ENCODE measurements at regions not wholly inside any gene's neighbourhood (a gene's known extent, or its start where the extent isn't known, plus 50 kb on each side); places are given as distances from the start of the nearest gene placed in this dataset.

DNA sequence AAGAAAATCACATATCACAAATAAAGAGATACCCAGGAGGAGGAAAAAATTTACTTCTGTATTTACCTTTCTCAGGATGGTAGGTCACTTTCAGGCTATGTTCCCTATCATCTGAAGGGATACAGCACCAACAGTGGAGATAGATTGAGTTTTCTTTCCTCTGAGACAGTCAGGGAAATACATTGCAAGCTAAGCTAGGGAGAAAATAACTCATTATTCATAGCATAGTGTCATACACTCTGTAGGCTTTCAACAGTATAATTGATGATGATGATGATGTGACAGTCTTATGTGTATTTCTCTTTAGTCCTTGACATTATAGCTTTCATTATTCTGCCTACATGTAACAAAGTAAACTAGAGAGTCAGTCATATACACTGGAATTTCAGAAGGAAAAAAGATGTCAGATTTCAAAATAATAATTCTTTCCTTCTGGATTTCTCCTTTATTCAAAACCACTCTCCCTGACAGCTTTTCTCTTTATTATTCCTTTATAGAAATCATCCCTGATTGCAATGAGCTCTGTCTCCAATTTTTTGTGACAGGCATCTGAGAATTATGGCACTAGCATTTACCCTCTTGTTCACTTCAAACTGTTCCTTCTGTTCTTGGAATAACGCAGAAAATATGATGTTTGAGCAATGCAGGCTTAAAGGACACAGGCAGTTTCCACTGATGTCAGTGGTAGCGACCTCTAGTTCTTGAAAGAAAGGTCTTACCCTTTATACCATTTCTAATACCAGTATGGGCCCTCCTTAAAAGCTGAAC is 169.1 kb upstream of the EPHA5 start:
- 59 to 61% methylated on average over 2 of the region's 2 CpGs for WGBS, 2 donors (ENCODE audit: low coverage in 1 of 2)
- Histone ChIP-seq H3K9me3 (no peaks in the 10 kb centered on the region), H3K36me3 (no peaks in the 10 kb centered on the region), H3K27ac (no peak overlapping the region), H3K27me3 (no peaks in the 10 kb centered on the region), H3K4me1 (no peaks in the 10 kb centered on the region), H3K4me3 (no peak overlapping the region)
- TF ChIP-seq EP300 (IDR thresholded peaks at IDR 0.05; ENCODE audit: low read depth) (no peak), POLR2A (IDR thresholded peaks at IDR 0.05) (no peak), CTCF (IDR thresholded peaks at IDR 0.05) (no peak), POLR2AphosphoS5 (IDR thresholded peaks at IDR 0.05) (no peak)
- intact Hi-C loops (cut with DNase I; ENCODE audit: low total_unique reads) = no loop called here
- in situ Hi-C loops (cut with MboI; ENCODE audit: low pct_ligation_motif_present in 1 of 4, low pct_unique_long_range_greater_than_20kb in 1 of 4, low sequenced_read_pairs in 3 of 4) = no loop called here
- no peak for DNase-seq

GRCh38 chr4:65834707-65835106 is 164.4 kb upstream of the EPHA5 start:
- TF ChIP-seq POLR2A (IDR thresholded peaks at IDR 0.05) (no peak), EP300 (IDR thresholded peaks at IDR 0.05; ENCODE audit: low read depth) (no peak), CTCF (IDR thresholded peaks at IDR 0.05) (no peak), POLR2AphosphoS5 (IDR thresholded peaks at IDR 0.05) (no peak)
- in situ Hi-C loops (cut with MboI; ENCODE audit: low pct_ligation_motif_present in 1 of 4, low pct_unique_long_range_greater_than_20kb in 1 of 4, low sequenced_read_pairs in 3 of 4) (no loop called here), intact Hi-C loops (cut with DNase I; ENCODE audit: low total_unique reads) (no loop called here)
- H3K27ac ChIP-seq = no peak overlapping the region
- no peaks in the 10 kb centered on the region for H3K9me3 ChIP-seq
- no peaks in the 10 kb centered on the region for H3K36me3 ChIP-seq
- no peaks in the 10 kb centered on the region for H3K4me1 ChIP-seq
- H3K27me3 ChIP-seq = no peaks in the 10 kb centered on the region
- H3K4me3 ChIP-seq = no peak overlapping the region
- no peak for DNase-seq

DNA sequence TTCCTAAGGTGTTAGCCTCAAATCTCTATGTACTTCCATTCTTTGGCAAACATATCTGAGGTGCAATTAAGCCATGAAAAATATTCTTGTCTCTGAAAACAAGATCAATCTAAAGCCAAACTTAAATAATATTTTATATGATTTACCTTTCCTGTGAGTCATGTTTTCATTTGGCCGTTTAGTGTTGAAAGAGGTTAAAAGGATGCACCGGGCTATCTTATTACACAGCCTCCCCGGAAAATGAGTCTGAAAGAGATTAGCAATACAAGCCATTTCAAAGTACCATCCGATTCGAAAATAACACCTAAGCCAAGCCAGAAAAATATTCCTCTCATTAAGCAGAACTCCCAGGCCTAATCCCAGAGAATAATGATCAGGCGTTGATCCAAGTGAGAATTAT is 161.5 kb upstream of the EPHA5 start:
- Histone ChIP-seq H3K36me3 (no peaks in the 10 kb centered on the region), H3K4me3 (no peak overlapping the region), H3K27ac (no peak overlapping the region), H3K4me1 (no peaks in the 10 kb centered on the region), H3K27me3 (no peaks in the 10 kb centered on the region), H3K9me3 (no peaks in the 10 kb centered on the region)
- WGBS, 2 donors (ENCODE audit: low coverage in 1 of 2) = 61 to 74% methylated on average over 5 to 6 of the region's 6 CpGs
- intact Hi-C loops (cut with DNase I; ENCODE audit: low total_unique reads) (no loop called here), in situ Hi-C loops (cut with MboI; ENCODE audit: low pct_ligation_motif_present in 1 of 4, low pct_unique_long_range_greater_than_20kb in 1 of 4, low sequenced_read_pairs in 3 of 4) (no loop called here)
- TF ChIP-seq CTCF (IDR thresholded peaks at IDR 0.05) (no peak), POLR2A (IDR thresholded peaks at IDR 0.05) (no peak), POLR2AphosphoS5 (IDR thresholded peaks at IDR 0.05) (no peak), EP300 (IDR thresholded peaks at IDR 0.05; ENCODE audit: low read depth) (no peak)
- DNase-seq = no peak

- H3K4me3 ChIP-seq = no peak overlapping the region
- TF ChIP-seq POLR2A (IDR thresholded peaks at IDR 0.05) (no peak), CTCF (IDR thresholded peaks at IDR 0.05) (no peak), POLR2AphosphoS5 (IDR thresholded peaks at IDR 0.05) (no peak), EP300 (IDR thresholded peaks at IDR 0.05; ENCODE audit: low read depth) (no peak)
- no peak overlapping the region for H3K27ac ChIP-seq
- in situ Hi-C loops (cut with MboI; ENCODE audit: low pct_ligation_motif_present in 1 of 4, low pct_unique_long_range_greater_than_20kb in 1 of 4, low sequenced_read_pairs in 3 of 4) = no loop called here
- H3K36me3 ChIP-seq = no peaks in the 10 kb centered on the region
- WGBS, 2 donors (ENCODE audit: low coverage in 1 of 2) = 51 to 68% methylated on average over 2 of the region's 2 CpGs
- DNase-seq = no peak
- no peaks in the 10 kb centered on the region for H3K27me3 ChIP-seq
- intact Hi-C loops (cut with DNase I; ENCODE audit: low total_unique reads) = no loop called here
- H3K4me1 ChIP-seq = no peaks in the 10 kb centered on the region
- no peaks in the 10 kb centered on the region for H3K9me3 ChIP-seq
These were observed 154.9 kb upstream of the EPHA5 start for GRCh38 chr4:65825116-65825753.
